GM12873 (cell line): ENCODE measurements at regions not wholly inside any gene's neighbourhood (a gene's known extent, or its start where the extent isn't known, plus 50 kb on each side); places are given as distances from the start of the nearest gene placed in this dataset.

Source experiments
- CTCF ChIP-seq: IDR thresholded peaks from 2 replicates; pipeline ENCODE4 v1.5.1; 2012; ENCODE audit warnings: low read depth, mild to moderate bottlenecking, moderate library complexity, low read length, control low read depth; ENCODE audit not compliant: insufficient read depth; ENCODE audit errors: missing control alignments

- TF ChIP-seq CTCF = no peak
Measured at GRCh38 chr5:133697536-133698258, 85.4 kb upstream of the FSTL4 start.

GRCh38 chr5:133696782-133697507 lies 84.6 kb upstream of the FSTL4 start:
- TF ChIP-seq CTCF = no peak

- no peak for TF ChIP-seq CTCF
Measured at GRCh38 chr5:133696006-133696584, 83.8 kb upstream of the FSTL4 start.

- TF ChIP-seq CTCF = no peak
Measured at GRCh38 chr5:133694181-133694831, 82.0 kb upstream of the FSTL4 start.

GRCh38 chr5:133691448-133691847 lies 79.1 kb upstream of the FSTL4 start:
- no peak for TF ChIP-seq CTCF

- no peak for TF ChIP-seq CTCF
Measured at GRCh38 chr5:133690746-133691145, 78.4 kb upstream of the FSTL4 start.

- no peak for TF ChIP-seq CTCF
Measured at GRCh38 chr5:133688391-133688790, 76.0 kb upstream of the FSTL4 start.
